SK-N-MC (cell line): ENCODE measurements at regions not wholly inside any gene's neighbourhood (a gene's known extent, or its start where the extent isn't known, plus 50 kb on each side); places are given as distances from the start of the nearest gene placed in this dataset.

ENCODE experiments used
- EZH2 ChIP-seq: fragments of 200-600 bp; sonication (generic); IDR thresholded peaks from one replicate; pipeline ENCODE4 v1.6.1; 2017; ENCODE audit warnings: antibody characterized with exemption
- FOXP2 ChIP-seq: optimal IDR thresholded peaks from 2 replicates; pipeline ENCODE3; 2011; ENCODE audit warnings: mild to moderate bottlenecking, moderate library complexity; ENCODE audit not compliant: insufficient read depth; ENCODE audit errors: extremely low read length, control extremely low read depth
- POLR2AphosphoS5 ChIP-seq: IDR thresholded peaks from 2 replicates; pipeline ENCODE4 v1.6.1; 2012; ENCODE audit warnings: mild to moderate bottlenecking, low read depth, low read length, borderline replicate concordance

DNA sequence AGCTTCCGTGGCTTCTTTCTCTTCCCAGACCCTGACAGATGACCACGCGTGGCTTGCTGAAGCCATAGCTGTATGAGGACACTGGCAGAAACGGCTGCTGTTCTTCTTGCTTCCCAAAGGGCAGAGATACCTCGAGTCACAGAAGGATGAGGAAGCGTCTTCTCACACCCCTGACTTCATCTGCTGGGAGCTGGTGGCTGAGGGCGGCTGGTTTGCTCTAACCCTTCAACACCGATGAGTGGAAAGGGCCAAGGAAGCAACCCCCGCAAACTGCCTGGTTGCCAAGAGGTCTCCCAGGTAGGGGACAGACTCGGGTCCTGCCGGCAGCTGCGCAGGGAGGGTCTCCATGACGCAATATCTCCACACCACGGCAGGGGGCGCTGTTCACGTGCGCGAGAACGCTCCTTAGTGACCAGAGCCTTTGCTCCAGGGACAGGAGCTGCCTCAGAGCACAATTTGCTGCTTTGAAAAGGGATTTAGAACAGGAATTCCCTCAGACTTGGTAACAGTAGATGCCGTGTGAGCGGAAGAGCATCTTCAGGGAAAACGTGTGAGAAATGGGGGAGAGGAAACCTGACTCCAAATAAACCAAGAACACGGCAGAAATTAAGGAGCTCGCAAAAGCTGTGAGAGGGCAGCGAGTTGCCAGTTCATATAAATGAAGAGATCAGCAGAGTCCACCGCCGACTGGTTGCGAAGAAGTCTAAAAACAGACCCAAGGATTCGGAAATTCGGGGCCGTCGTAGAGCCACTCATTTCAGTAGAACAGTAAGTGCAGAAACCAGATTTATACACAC, 80.2 kb downstream of the ERMARD start:
- TF ChIP-seq FOXP2: no peak
- no peak for TF ChIP-seq POLR2AphosphoS5
- TF ChIP-seq EZH2: no peak
